ENCODE measurements at regions not wholly inside any gene's neighbourhood (a gene's known extent, or its start where the extent isn't known, plus 50 kb on each side); places are given as distances from the start of the nearest gene placed in this dataset.

- no peak for DNase-seq (ENCODE audit: low spot score)
Measured at GRCh38 chr2:107025291-107025857, 139.4 kb upstream of the ST6GAL2 start.

DNA sequence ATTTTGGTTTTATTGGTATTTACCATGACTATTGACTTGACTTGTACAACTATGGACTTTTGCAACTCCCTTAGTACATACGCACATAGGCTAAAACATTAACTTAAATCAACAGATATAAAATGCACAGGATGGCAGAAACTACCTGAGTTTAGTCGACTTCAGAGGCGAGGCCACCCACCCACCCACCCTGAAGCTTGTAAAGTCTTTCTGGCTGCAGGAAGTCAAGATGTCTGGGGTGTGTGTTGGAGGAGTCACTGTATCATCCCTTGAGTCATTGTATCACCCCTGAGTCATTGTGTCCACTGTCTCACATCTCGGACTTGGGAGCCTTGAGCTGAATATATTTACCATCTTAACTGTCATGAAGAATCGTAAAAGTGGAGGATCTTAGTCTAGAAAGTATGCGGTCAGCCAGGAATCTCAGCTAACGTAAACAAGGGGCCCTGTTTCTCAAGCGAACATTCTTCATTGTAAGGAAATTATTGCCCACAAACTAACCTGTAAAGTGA, 140.0 kb upstream of the ST6GAL2 start:
- no peak for DNase-seq (ENCODE audit: low spot score)

DNA sequence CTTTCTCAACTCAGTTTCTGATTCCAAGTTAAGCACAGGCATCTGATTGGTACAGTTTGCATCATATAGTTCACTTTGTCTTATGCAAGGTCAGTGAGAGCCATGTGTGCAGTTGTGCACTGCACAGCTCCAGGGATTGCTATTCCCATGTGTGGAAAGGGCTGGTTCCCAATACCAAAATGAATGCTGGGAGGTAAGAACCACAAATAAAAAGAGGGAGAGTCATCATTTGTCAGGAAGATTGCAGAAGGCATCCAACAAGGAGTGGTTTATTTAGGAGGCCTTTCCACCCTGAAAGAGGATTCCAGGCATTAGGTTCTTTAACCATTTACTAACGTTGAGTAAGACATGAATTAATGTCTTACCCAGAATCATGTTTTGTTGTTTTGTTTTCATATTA, 141.2 kb upstream of the ST6GAL2 start:
- DNase-seq (ENCODE audit: low spot score): no peak

GRCh38 chr2:107027810-107028209, 141.8 kb upstream of the ST6GAL2 start:
- no peak for DNase-seq (ENCODE audit: low spot score)

GRCh38 chr2:107028661-107029060, 142.7 kb upstream of the ST6GAL2 start:
- DNase-seq (ENCODE audit: low spot score): no peak

DNA sequence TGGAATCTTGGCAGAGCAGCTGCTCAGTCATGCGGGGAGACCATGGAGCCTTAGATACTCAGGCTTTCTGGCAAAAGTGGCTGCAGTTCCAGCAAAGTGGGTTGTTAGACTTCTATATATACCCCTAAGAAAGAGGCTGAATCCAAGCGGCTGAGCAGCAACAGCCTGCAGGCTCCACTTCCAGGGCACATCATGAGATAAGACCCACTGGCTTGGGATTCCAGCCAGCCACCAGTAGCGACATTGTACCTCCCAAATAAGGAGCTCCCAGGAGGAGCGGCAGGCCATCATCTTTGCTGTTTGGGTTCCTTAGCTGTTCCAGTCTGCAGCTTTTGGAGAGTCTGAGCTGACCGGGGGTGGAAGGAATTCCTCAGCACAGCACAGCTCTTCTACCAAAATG, 150.3 kb upstream of the ST6GAL2 start:
- DNase-seq (ENCODE audit: low spot score): no peak

DNA sequence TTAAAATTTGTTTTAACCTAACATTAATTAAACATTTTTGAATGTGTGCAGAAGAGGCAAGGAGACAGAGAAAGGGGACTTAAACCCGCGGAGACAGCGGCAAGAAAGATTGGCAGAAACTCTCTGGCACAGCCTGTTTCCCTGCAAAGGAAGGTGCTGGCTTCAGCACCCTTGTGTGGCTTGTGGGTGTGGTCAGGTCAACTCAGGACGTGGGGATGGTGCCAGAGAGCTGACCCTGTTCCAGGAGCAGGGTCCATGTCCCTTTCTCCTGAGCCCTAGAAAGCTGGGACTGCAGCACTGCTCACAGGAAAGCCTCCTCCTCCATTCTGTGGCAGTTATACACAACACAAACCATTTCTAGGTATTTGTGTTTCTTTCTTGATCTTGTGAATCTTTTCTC, 176.2 kb upstream of the ST6GAL2 start:
- no peak for DNase-seq (ENCODE audit: low spot score)

GRCh38 chr2:107062599-107063220, 176.7 kb upstream of the ST6GAL2 start:
- no peak for DNase-seq (ENCODE audit: low spot score)

- no peak for DNase-seq (ENCODE audit: low spot score)
Measured at GRCh38 chr2:107063228-107063627, 177.3 kb upstream of the ST6GAL2 start.

GRCh38 chr2:107064750-107065149, 178.8 kb upstream of the ST6GAL2 start:
- no peak for DNase-seq (ENCODE audit: low spot score)

GRCh38 chr2:107068069-107068916, 182.3 kb upstream of the ST6GAL2 start:
- DNase-seq (ENCODE audit: low spot score): no peak

DNA sequence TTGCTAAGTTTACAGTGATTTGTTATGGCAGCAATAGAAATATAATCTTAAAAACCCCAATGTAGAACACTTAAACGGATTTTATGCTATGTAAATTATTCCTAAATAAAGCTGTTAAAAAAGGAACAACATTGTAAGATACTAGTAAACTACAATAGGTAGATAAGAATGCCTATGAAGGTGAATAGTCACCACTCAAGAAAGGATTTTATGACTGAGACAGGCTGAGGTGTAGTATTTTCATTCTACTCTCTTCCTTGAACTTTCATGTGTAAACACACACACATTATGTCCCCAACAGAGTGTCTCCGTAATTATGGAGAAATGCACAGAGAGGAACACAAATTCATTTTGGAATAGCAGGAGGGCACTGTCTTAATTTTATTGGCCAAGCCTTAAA, 183.9 kb upstream of the ST6GAL2 start:
- no peak for DNase-seq (ENCODE audit: low spot score)

DNA sequence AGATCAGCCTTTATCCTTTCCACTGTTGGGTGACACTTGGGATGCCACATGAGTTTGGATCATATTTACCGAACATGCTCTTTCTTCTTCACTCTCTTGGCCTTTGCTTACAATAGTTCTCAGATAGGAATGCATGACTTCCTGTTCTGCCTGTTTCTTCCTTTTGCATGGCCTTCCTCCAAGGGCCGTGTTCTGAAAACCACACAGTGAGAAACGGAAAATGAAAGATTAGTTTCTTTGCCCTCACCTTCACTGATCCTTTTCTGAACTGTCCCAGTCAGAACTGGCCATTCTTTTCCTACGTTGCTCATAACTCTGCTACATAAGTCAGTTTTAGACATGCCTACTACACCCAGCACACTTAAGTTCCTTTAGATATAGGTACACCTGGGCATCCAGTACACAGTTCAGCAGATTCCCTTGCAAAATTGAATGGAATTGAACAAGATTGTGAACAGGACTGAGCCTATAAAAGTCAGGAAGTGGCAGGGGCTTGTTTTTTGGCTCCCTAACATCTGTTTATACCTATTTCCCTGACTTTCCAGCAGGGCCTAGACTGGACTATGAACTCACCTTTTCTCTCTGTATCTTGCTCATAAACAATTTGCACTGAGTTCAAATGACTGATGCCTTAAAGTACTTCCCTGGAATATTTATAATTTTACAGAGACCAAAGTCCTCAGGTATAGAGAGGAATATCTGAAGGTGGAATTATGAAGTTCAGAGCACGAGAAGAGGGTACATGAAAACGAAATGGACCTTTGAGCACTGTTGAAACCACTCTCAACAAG, 186.4 kb upstream of the ST6GAL2 start:
- no peak for DNase-seq (ENCODE audit: low spot score)

DNA sequence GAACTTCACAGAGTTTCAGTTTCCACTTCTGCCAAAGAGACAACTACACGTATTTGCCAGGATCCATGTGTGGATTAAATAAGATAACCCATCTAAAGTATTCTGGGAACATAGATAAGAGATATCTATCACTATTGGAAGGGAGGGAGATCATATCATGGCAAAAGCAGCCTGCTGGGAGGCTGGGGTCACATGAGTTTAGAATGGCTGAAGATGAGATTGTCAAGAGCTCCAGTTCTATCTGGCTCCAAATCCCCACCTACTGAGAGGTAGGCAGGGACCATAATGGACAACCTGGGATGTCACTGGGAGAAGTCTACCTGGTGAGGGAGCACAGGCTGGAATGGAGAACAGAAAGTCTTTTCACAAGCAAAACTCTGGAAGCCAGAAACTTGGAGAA, 192.6 kb upstream of the ST6GAL2 start:
- DNase-seq (ENCODE audit: low spot score): no peak

- no peak for DNase-seq (ENCODE audit: low spot score)
Measured at GRCh38 chr2:107086497-107086896, 200.5 kb upstream of the ST6GAL2 start.

- no peak for DNase-seq (ENCODE audit: low spot score)
Measured at GRCh38 chr2:107088156-107088555, 202.2 kb upstream of the ST6GAL2 start.

DNA sequence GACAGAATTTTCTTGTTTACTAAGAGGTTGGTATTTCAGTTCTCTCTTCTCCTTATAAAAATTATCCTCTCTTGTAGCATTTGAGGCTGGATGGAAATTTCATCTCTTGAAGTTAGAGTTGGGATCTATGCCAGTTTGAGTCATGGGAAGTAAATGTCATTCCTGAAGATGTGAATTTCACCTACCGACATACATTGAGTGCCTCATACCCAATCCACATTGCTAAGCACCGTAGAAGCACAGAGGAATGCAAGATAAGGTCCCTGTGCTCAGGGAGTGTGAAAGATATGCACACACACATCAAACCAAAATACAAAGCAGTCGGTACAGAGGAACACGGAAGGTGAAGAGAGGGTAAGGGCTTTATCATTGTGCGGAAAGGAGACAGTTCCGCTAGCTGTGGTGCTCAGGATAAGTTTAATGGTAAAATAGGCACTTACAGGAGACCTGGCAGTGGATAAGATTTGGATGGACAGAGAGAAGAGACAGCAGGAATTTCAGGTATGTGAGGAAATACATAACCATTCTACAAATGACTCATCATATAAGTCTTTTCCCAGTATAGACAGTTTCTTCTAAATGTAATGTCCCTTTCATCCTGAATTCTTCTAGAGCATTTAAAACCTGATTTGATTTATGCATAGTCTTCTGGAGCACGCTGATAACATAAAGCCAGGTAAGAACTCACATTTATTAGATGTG, 205.3 kb upstream of the ST6GAL2 start:
- no peak for DNase-seq (ENCODE audit: low spot score)

- no peak for DNase-seq (ENCODE audit: low spot score)
Measured at GRCh38 chr2:107093426-107093957, 207.5 kb upstream of the ST6GAL2 start.

DNA sequence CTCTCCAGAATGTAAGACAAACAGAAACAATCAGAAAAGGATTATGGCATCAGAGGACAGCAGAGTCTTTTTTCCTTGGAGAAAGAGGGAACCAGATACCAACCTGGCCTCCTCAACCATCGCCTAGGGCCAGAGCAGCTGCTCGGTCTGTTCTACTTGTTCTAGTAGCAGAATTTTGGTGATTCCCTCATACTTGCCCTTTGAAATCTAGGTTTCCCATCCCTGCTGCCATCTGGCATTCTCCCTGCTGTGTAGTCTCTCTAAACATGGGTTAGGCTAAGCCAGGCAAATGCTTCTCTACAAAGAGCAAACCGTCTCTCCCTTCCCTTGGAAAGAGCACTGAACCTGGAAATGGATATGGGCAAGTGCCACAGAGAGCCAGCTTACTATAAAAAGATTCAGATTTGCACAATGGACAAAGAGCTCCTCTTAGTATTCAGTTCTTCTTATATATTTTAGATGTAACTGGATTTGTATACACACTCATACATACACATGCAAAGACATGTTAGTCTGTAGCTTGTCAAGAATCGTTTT, 208.6 kb upstream of the ST6GAL2 start:
- DNase-seq (ENCODE audit: low spot score): no peak

- DNase-seq (ENCODE audit: low spot score): no peak
Measured at GRCh38 chr2:107102176-107102575, 216.2 kb upstream of the ST6GAL2 start.

DNA sequence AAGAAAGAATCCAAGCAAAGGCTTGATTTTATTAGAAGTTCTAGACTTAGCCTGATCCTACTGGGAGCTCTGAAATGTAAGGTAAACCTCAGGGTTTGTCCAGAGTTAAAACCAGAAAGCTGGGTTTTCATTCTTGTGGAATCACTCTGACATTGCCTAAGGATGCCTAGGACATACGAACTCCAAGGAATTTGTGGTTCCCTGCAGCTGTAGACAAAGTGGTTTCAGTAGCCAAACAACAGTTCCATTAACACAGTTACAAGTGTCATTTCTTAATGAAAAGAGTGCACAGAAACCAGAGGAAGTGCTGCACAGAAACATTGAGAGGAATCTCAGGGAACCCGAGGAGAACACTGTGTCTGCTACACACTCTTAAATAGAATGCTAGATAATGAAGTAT, 221.4 kb upstream of the ST6GAL2 start:
- no peak for DNase-seq (ENCODE audit: low spot score)

Data from HuH-7 (cell line).